Neuron (in vitro differentiated cells): ENCODE measurements at regions not wholly inside any gene's neighbourhood (a gene's known extent, or its start where the extent isn't known, plus 50 kb on each side); places are given as distances from the start of the nearest gene placed in this dataset.
"Not testable (repeated sequence)": the region's sequence is repeated elsewhere in the genome, so short reads cannot be mapped to it uniquely, and the experiment has no call there.

ENCODE experiments used
- H2AFZ ChIP-seq: one replicate; pipeline ENCODE4 v1.6.1; 2013; ENCODE audit warnings: low read depth, mild to moderate bottlenecking, inconsistent platforms, low read length, moderate library complexity
- H3K27me3 ChIP-seq: one replicate; pipeline ENCODE4 v1.6.1; 2013; ENCODE audit warnings: low read length; ENCODE audit not compliant: insufficient read depth
- H3K36me3 ChIP-seq: one replicate; pipeline ENCODE4 v1.6.1; 2013; ENCODE audit warnings: low read length; ENCODE audit not compliant: insufficient read depth
- H3K4me1 ChIP-seq: one replicate; pipeline ENCODE4 v1.6.1; 2013; ENCODE audit warnings: low read length; ENCODE audit not compliant: insufficient read depth
- H3K4me3 ChIP-seq: 2 replicates; pipeline ENCODE4 v1.5.1; 2013; ENCODE audit warnings: mild to moderate bottlenecking, low read length, moderate library complexity
- H3K9me3 ChIP-seq: one replicate; pipeline ENCODE4 v1.6.1; 2013; ENCODE audit warnings: low read length

GRCh38 chr2:146987996-146988395, 856.8 kb upstream of the ACVR2A start:
- H2AFZ ChIP-seq: no peak overlapping the region
- peaks cover 28% of the 10 kb centered on the region for H3K4me1 ChIP-seq
- H3K27me3 ChIP-seq: no peaks in the 10 kb centered on the region
- no peaks in the 10 kb centered on the region for H3K9me3 ChIP-seq
- no peaks in the 10 kb centered on the region for H3K36me3 ChIP-seq
- H3K4me3 ChIP-seq: no peak overlapping the region

GRCh38 chr2:146986161-146986560, 858.7 kb upstream of the ACVR2A start:
- Histone ChIP-seq H3K4me1 (peaks cover 28% of the 10 kb centered on the region), H3K27me3 (no peaks in the 10 kb centered on the region), H3K36me3 (no peaks in the 10 kb centered on the region), H2AFZ (no peak overlapping the region), H3K4me3 (no peak overlapping the region), H3K9me3 (no peaks in the 10 kb centered on the region)

GRCh38 chr2:146985753-146986152, 859.1 kb upstream of the ACVR2A start:
- Histone ChIP-seq H3K9me3 (no peaks in the 10 kb centered on the region), H2AFZ (no peak overlapping the region), H3K4me1 (peaks cover 26% of the 10 kb centered on the region), H3K27me3 (no peaks in the 10 kb centered on the region), H3K36me3 (no peaks in the 10 kb centered on the region), H3K4me3 (no peak overlapping the region)

- no peaks in the 10 kb centered on the region for H3K36me3 ChIP-seq
These were observed 860.8 kb upstream of the ACVR2A start for GRCh38 chr2:146984014-146984413.

GRCh38 chr2:146982393-146982846, 862.4 kb upstream of the ACVR2A start:
- Histone ChIP-seq H2AFZ (no peak overlapping the region), H3K36me3 (no peaks in the 10 kb centered on the region), H3K4me1 (peaks cover 29% of the 10 kb centered on the region), H3K9me3 (no peaks in the 10 kb centered on the region), H3K4me3 (no peak overlapping the region), H3K27me3 (no peaks in the 10 kb centered on the region)

More at GRCh38 chr2:146984014-146984413, 860.8 kb upstream of the ACVR2A start:
- peaks cover 17% of the 10 kb centered on the region for H3K4me1 ChIP-seq
- no peaks in the 10 kb centered on the region for H3K9me3 ChIP-seq
- no peak overlapping the region for H2AFZ ChIP-seq
- no peak overlapping the region for H3K4me3 ChIP-seq
- no peaks in the 10 kb centered on the region for H3K27me3 ChIP-seq

GRCh38 chr2:146981921-146982320, 862.9 kb upstream of the ACVR2A start:
- Histone ChIP-seq H3K4me3 (no peak overlapping the region), H3K4me1 (peaks cover 29% of the 10 kb centered on the region), H2AFZ (no peak overlapping the region), H3K36me3 (no peaks in the 10 kb centered on the region), H3K27me3 (no peaks in the 10 kb centered on the region), H3K9me3 (no peaks in the 10 kb centered on the region)

GRCh38 chr2:146979746-146980145, 865.1 kb upstream of the ACVR2A start:
- H3K9me3 ChIP-seq: no peaks in the 10 kb centered on the region
- H3K36me3 ChIP-seq: no peaks in the 10 kb centered on the region
- no peaks in the 10 kb centered on the region for H3K27me3 ChIP-seq
- no peak overlapping the region for H2AFZ ChIP-seq
- H3K4me1 ChIP-seq: peaks cover 21% of the 10 kb centered on the region
- no peak overlapping the region for H3K4me3 ChIP-seq

- H3K9me3 ChIP-seq: no peaks in the 10 kb centered on the region
- H3K4me1 ChIP-seq: peaks cover 21% of the 10 kb centered on the region
- no peaks in the 10 kb centered on the region for H3K27me3 ChIP-seq
- H3K36me3 ChIP-seq: no peaks in the 10 kb centered on the region
- no peak overlapping the region for H3K4me3 ChIP-seq
- peak overlapping the region; percentile 17 for H2AFZ ChIP-seq
These were observed 866.0 kb upstream of the ACVR2A start for GRCh38 chr2:146978577-146979555.

- H3K36me3 ChIP-seq, H2AFZ ChIP-seq: not testable (repeated sequence)
These were observed 873.8 kb upstream of the ACVR2A start for GRCh38 chr2:146970981-146971380.

GRCh38 chr2:146969703-146970102, 875.1 kb upstream of the ACVR2A start:
- H3K4me3 ChIP-seq, H3K27me3 ChIP-seq, H3K36me3 ChIP-seq, H3K4me1 ChIP-seq, H3K9me3 ChIP-seq, H2AFZ ChIP-seq: not testable (repeated sequence)

More at GRCh38 chr2:146970981-146971380, 873.8 kb upstream of the ACVR2A start:
- H3K4me1 ChIP-seq, H3K9me3 ChIP-seq, H3K27me3 ChIP-seq, H3K4me3 ChIP-seq: not testable (repeated sequence)

GRCh38 chr2:146964494-146964893, 880.3 kb upstream of the ACVR2A start:
- H2AFZ ChIP-seq: no peak overlapping the region
- no peak overlapping the region for H3K4me3 ChIP-seq
- peaks cover 3% of the 10 kb centered on the region for H3K9me3 ChIP-seq
- H3K27me3 ChIP-seq: no peaks in the 10 kb centered on the region
- peaks cover 6% of the 10 kb centered on the region for H3K4me1 ChIP-seq
- H3K36me3 ChIP-seq: no peaks in the 10 kb centered on the region

- Histone ChIP-seq H3K4me1 (peaks cover 6% of the 10 kb centered on the region), H3K4me3 (no peak overlapping the region), H3K9me3 (no peaks in the 10 kb centered on the region), H3K36me3 (no peaks in the 10 kb centered on the region), H2AFZ (no peak overlapping the region), H3K27me3 (no peaks in the 10 kb centered on the region)
These were observed 890.3 kb upstream of the ACVR2A start for GRCh38 chr2:146954544-146954943.

GRCh38 chr2:146952696-146953095, 892.1 kb upstream of the ACVR2A start:
- no peak overlapping the region for H3K4me3 ChIP-seq
- no peak overlapping the region for H2AFZ ChIP-seq
- H3K9me3 ChIP-seq: no peaks in the 10 kb centered on the region
- H3K36me3 ChIP-seq: no peaks in the 10 kb centered on the region
- peaks cover 6% of the 10 kb centered on the region for H3K4me1 ChIP-seq
- no peaks in the 10 kb centered on the region for H3K27me3 ChIP-seq
